ENCODE measurements at regions not wholly inside any gene's neighbourhood (a gene's known extent, or its start where the extent isn't known, plus 50 kb on each side); places are given as distances from the start of the nearest gene placed in this dataset.

GRCh38 chr4:3644849-3645627, 112.8 kb upstream of the LRPAP1 start:
- no peaks in the 10 kb centered on the region for H3K4me1 ChIP-seq
- WGBS, 2 donors = 51 to 62% methylated on average over 33 of the region's 33 CpGs
- no peak overlapping the region for H3K27ac ChIP-seq
- no peak for FAIRE-seq
- no peaks in the 10 kb centered on the region for H3K36me3 ChIP-seq
- H3K9me3 ChIP-seq = no peaks in the 10 kb centered on the region
- no peak for TF ChIP-seq CTCF (IDR thresholded peaks at IDR 0.05)
- no peak overlapping the region for H3K4me3 ChIP-seq
- intact Hi-C loops (cut with DNase I) = no loop called here
- H3K27me3 ChIP-seq = no peaks in the 10 kb centered on the region
- no peak for DNase-seq
- ATAC-seq = no peak

GRCh38 chr4:3643518-3644433, 111.6 kb upstream of the LRPAP1 start:
- 69 to 79% methylated on average over 26 of the region's 26 CpGs for WGBS, 2 donors
- H3K4me1 ChIP-seq = no peaks in the 10 kb centered on the region
- no peaks in the 10 kb centered on the region for H3K36me3 ChIP-seq
- intact Hi-C loops (cut with DNase I) = no loop called here
- TF ChIP-seq CTCF (IDR thresholded peaks at IDR 0.05) = no peak
- DNase-seq = no peak
- FAIRE-seq = no peak
- ATAC-seq = no peak
- H3K27ac ChIP-seq = no peak overlapping the region
- H3K27me3 ChIP-seq = no peaks in the 10 kb centered on the region
- no peak overlapping the region for H3K4me3 ChIP-seq
- no peaks in the 10 kb centered on the region for H3K9me3 ChIP-seq

- no peak overlapping the region for H3K27ac ChIP-seq
- intact Hi-C loops (cut with DNase I) = no loop called here
- ATAC-seq (no peak), FAIRE-seq (no peak), DNase-seq (no peak)
- no peaks in the 10 kb centered on the region for H3K9me3 ChIP-seq
- 64 to 69% methylated on average over 13 of the region's 13 CpGs for WGBS, 2 donors
- no peaks in the 10 kb centered on the region for H3K27me3 ChIP-seq
- H3K4me1 ChIP-seq = no peaks in the 10 kb centered on the region
- TF ChIP-seq CTCF (IDR thresholded peaks at IDR 0.05) = no peak
- no peaks in the 10 kb centered on the region for H3K36me3 ChIP-seq
- no peak overlapping the region for H3K4me3 ChIP-seq
Observed at GRCh38 chr4:3642806-3643517, 110.7 kb upstream of the LRPAP1 start.

- intact Hi-C loops (cut with DNase I) = no loop called here
- H3K9me3 ChIP-seq = no peaks in the 10 kb centered on the region
- no peak for TF ChIP-seq CTCF (IDR thresholded peaks at IDR 0.05)
- no peaks in the 10 kb centered on the region for H3K27me3 ChIP-seq
- DNase-seq (no peak), FAIRE-seq (no peak), ATAC-seq (no peak)
- no peak overlapping the region for H3K4me3 ChIP-seq
- 85 to 90% methylated on average over 61 to 66 of the region's 66 CpGs for WGBS, 2 donors
- no peak overlapping the region for H3K27ac ChIP-seq
- no peaks in the 10 kb centered on the region for H3K4me1 ChIP-seq
- no peaks in the 10 kb centered on the region for H3K36me3 ChIP-seq
Observed at GRCh38 chr4:3642056-3642630, 109.9 kb upstream of the LRPAP1 start.

Measured in pancreas (tissue), 10 donors.